Activated T-cell treated with anti-CD3 and anti-CD28 coated beads for 48 hours (primary cell): ENCODE measurements at regions not wholly inside any gene's neighbourhood (a gene's known extent, or its start where the extent isn't known, plus 50 kb on each side); places are given as distances from the start of the nearest gene placed in this dataset.
"Not testable (repeated sequence)": the region's sequence is repeated elsewhere in the genome, so short reads cannot be mapped to it uniquely, and the experiment has no call there.

Experiments
- DNase-seq: peaks from one replicate; pipeline ENCODE4 v3.0.0-alpha.2; 2020; ENCODE audit warnings: low read depth

GRCh38 chr3:101998256-101998926 is 149.1 kb downstream of the NFKBIZ start:
- DNase-seq: no peak

DNA sequence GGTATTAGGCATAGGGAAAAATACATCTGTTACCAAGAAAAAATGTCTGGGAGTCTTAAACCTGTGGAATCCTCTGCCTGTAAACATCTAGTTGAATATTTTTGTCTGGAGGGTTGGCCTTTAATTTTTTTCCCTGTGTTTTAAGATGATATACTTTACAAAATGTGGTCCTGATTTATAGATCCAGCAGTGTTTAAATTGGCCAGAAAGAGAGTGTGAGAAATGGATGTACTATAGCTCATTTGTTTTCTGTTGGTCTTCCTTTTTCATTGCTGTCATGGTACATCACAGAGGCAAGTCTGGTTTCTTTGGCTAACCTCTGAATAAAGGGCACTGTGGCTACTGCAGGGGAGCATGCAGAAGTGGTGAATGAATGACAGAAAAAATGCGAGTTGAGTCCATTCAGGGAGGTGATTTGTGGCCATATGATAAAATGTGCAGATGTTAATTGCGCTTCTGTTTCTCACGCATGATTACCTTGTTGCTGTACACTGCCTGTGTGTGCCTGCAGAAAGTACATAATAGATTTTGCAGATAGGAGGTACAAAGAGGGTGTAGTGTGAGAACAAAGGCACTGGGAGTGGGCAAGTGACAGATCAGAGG is 150.0 kb downstream of the NFKBIZ start:
- no peak for DNase-seq

DNA sequence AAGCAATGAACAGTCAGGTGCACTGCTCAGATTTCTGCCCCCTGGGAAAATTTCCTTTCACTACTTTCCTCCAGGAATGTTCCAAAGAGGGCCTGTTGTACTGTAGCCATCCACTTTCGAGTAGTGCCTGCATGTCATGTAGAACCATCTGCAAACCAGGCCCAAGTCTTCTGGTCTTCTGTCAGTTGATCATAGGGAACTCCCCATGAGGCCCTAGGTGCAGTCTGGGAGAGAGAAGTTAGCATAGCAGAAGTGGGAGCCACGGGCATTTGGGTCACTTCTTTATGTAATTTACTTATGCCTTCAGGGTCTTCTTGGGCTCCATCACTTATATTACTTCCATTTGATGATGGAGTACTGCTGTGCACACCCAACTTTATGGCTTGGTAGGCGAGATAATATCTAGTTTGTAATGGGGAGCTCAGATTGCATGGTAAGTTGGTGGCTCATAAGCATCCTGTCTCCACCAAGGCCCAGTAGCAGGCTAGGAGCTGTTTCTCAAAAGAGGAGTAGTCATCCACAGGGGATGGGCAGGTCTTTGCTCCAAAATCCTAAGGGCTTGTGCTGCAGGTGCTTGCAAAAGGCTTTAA is 151.4 kb downstream of the NFKBIZ start:
- no peak for DNase-seq

DNA sequence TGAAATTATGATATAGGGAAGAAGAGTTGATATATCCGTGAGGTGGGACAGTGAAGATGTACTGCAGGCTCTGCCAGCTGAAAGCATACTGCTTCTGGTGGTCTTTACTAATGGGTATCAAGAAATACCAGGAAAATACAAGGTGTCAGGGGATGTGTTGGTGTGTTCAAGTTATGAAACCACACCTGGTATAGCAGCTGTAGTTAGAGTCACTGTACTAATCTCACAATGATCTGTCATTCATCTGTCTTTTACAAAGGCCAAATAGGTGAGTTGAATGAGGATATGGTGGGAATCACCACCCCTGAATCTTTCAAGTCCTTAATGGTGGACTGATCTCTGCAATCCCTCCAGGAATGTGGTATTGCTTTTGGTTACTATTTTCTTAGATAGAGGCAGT is 152.7 kb downstream of the NFKBIZ start:
- no peak for DNase-seq

DNA sequence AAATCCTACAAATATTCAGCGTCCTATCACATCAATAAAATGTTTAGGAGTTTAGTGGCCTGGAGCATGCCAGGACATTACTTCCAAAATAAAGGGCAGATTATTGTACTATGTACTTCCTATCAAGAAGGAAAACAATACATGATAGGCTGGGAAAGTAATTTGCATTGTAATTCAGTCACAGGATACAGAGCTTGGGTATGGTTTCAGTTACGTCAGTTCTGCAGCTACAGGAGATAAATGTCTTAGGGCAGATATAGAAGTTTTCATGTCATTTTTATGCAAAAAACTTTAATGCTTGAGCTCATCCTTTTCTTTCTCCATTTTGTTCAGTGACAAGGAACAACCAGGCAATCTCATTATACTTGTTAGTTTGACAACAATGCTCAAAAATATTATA is 155.2 kb downstream of the NFKBIZ start:
- DNase-seq: no peak

- no peak for DNase-seq
Measured at GRCh38 chr3:102005551-102005950, 156.2 kb downstream of the NFKBIZ start.

DNA sequence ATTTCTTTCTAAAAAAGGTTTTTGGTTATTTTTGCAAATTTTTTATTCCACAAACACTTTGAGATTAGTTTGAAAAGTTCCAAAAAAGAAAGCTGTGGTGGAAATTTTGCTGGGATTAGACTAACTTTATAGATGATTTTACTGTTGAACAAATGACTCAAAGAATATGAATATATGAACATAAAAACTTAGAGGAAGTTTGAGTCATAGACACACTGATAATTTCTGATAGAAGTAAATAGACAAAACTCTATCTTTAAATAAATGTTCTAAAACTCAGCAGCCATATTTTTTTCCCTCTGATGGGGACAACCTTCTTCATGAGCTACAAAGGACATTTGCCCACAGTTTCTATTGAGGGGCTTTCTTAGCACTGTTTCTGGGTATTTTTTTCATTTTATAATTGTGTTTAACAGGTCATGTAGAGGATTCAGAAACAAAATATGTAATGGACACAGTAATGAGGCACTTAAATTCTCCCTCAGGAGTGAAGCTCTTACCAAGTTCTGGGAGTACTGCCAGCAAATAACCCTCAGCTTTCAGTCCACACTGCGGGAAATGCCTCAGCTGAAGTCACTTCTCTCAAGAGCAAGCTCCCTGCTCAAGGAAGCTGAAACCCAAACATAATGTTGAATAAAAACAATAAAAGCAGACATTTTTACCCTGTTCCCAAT is 157.6 kb downstream of the NFKBIZ start:
- DNase-seq: no peak

GRCh38 chr3:102008436-102008835 is 159.1 kb downstream of the NFKBIZ start:
- not testable (repeated sequence) for DNase-seq

- DNase-seq: no peak
Measured at GRCh38 chr3:102016417-102016816, 167.1 kb downstream of the NFKBIZ start.

DNA sequence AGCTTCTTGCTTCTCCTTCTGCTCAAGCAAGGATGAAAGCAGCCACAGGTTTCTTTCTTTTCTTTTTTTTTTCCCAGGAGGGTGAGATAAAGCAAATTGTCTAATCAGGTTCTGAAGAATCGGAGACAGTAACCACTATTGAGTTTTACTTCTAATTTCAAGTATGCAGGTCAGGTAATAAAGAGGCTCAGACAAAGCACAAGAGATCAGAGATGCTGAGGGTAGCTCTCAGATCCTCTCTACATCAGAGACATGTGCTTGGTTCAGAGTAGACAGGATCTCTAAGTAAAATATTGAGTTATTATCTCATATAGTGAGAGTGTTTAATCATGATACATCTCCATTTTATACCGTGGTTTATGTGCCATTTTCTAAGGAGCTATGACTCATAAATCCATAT is 168.5 kb downstream of the NFKBIZ start:
- no peak for DNase-seq

DNA sequence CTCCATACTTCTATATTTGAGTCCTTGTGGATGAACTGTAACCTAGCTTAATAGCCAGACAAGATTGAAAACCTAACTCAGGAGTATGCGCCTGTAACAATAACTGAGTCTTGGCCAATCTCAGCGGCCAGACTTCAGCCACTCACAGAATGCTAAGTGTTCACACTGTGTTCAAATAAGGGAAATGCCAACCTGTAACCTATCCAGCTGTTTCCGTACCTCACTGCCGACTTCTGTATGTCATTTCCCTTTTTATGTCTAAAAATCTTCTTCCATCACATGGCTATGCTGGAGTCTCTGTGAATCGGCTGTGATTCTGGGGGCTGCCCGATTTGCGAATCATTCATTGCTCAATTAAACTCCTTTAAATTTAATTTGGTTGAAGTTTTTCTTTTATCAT is 169.2 kb downstream of the NFKBIZ start:
- DNase-seq: no peak

DNA sequence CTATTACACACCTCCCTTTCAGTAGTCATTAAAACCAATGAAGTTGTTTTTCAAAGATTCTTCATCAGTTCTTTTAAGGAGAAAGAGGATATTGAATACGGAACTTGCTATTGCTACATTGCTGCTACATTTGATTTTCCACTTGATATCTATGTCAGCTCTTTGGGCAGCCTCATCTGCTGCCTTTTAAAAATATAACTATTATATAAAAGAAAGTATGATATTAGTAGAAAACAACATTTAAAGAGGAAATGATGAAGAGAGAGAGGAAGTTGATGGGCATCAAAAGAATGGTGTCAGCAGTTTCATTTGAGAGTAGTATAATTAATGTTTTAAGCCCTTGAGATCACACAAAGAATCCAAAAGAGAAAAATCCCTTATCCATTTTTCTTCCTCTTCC is 171.4 kb downstream of the NFKBIZ start:
- DNase-seq: no peak

DNA sequence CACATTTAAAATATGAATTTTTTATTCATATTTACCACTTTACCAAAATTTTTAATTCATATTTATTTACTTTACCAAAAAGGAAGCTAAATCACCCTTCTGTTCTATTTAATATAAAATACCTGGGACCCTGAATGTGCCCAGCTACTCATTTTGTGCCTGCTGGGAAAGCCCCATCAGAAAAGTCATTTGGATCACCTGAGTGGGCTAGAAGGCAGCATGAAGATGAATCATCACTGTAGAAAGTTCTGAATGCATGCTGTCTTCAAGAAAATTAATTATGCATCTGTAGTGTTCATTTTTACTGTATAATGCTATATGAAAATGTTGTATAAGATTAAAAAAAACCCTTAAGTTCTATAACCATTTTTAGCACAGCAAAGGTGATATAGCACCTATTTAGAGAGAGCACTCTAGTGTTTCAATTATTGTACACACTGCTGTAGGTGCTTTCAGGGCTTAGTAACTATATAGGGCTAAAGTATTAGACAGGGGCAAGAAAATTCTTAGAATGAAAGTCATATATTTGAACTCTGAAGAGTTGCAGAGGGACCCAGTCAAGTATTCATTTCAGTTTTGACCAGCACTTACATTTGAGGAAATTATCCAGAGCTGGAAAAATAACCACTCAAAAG is 175.1 kb downstream of the NFKBIZ start:
- DNase-seq: no peak

- no peak for DNase-seq
Measured at GRCh38 chr3:102025606-102026270, 176.4 kb downstream of the NFKBIZ start.

- DNase-seq: no peak
Measured at GRCh38 chr3:102026656-102027055, 177.3 kb downstream of the NFKBIZ start.

GRCh38 chr3:102030661-102031060 is 181.3 kb downstream of the NFKBIZ start:
- no peak for DNase-seq

DNA sequence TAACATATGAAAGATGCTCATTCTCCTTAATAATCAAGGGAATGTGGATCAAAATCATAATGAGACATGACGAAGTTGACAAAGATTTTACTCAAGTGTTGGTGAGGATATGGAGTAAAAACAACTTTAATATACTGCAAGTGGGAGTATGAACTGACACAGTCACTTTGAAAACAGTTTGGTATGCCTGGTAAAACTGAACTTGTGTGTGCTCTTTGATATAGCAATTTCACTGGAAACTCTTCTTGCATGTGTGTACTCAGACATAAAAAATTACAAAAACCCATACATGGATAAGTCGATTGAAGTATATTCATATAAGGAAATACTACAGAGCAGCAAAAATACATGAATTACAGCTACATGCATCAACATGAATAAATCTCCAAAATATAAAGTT is 182.5 kb downstream of the NFKBIZ start:
- no peak for DNase-seq

GRCh38 chr3:102032491-102033383 is 183.4 kb downstream of the NFKBIZ start:
- DNase-seq: no peak

GRCh38 chr3:102034639-102035451 is 185.5 kb downstream of the NFKBIZ start:
- DNase-seq: no peak

- no peak for DNase-seq
Measured at GRCh38 chr3:102036017-102036416, 186.7 kb downstream of the NFKBIZ start.
